SK-N-SH (cell line): ENCODE measurements at regions not wholly inside any gene's neighbourhood (a gene's known extent, or its start where the extent isn't known, plus 50 kb on each side); places are given as distances from the start of the nearest gene placed in this dataset.

ENCODE experiments used
- CTCF ChIA-PET: fragments of 300-600, 350-600 bp; formaldehyde crosslinking; extraction: SDS; loops from one replicate; lab custom pipeline; 2021; lab: Yijun Ruan, JAX
- POLR2A ChIA-PET: fragments of 350-600 bp; sonication (Branson Sonifier 250); formaldehyde crosslinking; extraction: SDS; loops from one replicate; lab custom pipeline; 2020; ENCODE audit warnings: antibody characterized with exemption, inconsistent platforms; lab: Yijun Ruan, JAX
- DNase-seq: peaks from one replicate; pipeline ENCODE4 v3.0.0; 2012
- H2AFZ ChIP-seq: fragments of 200-600 bp; sonication (generic); 2 replicates; pipeline ENCODE4 v1.8.1; 2016; ENCODE audit warnings: antibody characterized with exemption, mild to moderate bottlenecking, low read depth
- H3F3A ChIP-seq: fragments of 200-600 bp; sonication (generic); replicated peaks from 2 replicates; pipeline ENCODE3; 2016; ENCODE audit warnings: antibody characterized with exemption, mild to moderate bottlenecking; ENCODE audit not compliant: insufficient read depth
- H3K27ac ChIP-seq, 2 experiments: fragments of 200-500 bp in 1 of 2; fragments of 200-600 bp in 1 of 2; sonication (Bioruptor generic) in 1 of 2; sonication (generic), shearing (Covaris generic) in 1 of 2; 2 replicates each; pipeline versions ENCODE4 v1.5.1 to v1.6.1; 2014 to 2016; ENCODE audit warnings: low read depth in 2 of 2, inconsistent platforms in 1 of 2, low read length in 1 of 2, mild to moderate bottlenecking in 1 of 2, mixed read lengths in 1 of 2
- H3K27me3 ChIP-seq: fragments of 200-600 bp; sonication (generic), shearing (Covaris generic); 2 replicates; pipeline ENCODE4 v1.6.1; 2016; ENCODE audit warnings: mixed run types; ENCODE audit not compliant: insufficient read depth
- H3K36me3 ChIP-seq, 2 experiments: fragments of 200-500 bp in 1 of 2; fragments of 200-600 bp in 1 of 2; sonication (Bioruptor generic) in 1 of 2; sonication (generic) in 1 of 2; replicated peaks in 1 of 2; 2 replicates each; pipeline versions ENCODE3 to v1.5.1; 2014 to 2016; ENCODE audit warnings: low read length in 1 of 2, mild to moderate bottlenecking in 1 of 2; ENCODE audit not compliant: insufficient read depth in 2 of 2, control insufficient read depth in 1 of 2
- H3K4me1 ChIP-seq, 2 experiments: fragments of 200-500 bp in 1 of 2; fragments of 200-600 bp in 1 of 2; sonication (Bioruptor generic) in 1 of 2; sonication (generic), shearing (Covaris generic) in 1 of 2; 2 replicates each; pipeline versions ENCODE4 v1.5.1 to v1.6.1; 2014 to 2016; ENCODE audit warnings: low read depth in 1 of 2, low read length in 1 of 2, mixed run types in 1 of 2; ENCODE audit not compliant: insufficient read depth in 2 of 2, control insufficient read depth in 1 of 2
- H3K4me2 ChIP-seq: fragments of 200-600 bp; sonication (generic), shearing (Covaris generic); 2 replicates; pipeline ENCODE4 v1.6.1; 2017; ENCODE audit warnings: mixed run types
- H3K4me3 ChIP-seq, 2 experiments: fragments of 200-500 bp in 1 of 2; fragments of 200-600 bp in 1 of 2; sonication (Bioruptor generic) in 1 of 2; sonication (generic), shearing (Covaris generic) in 1 of 2; 2 replicates each; pipeline versions ENCODE4 v1.5.1 to v1.8.1; 2014 to 2016; ENCODE audit warnings: low read depth in 2 of 2, inconsistent platforms in 1 of 2, low read length in 1 of 2, mild to moderate bottlenecking in 1 of 2, mixed read lengths in 1 of 2, moderate library complexity in 1 of 2
- H3K79me2 ChIP-seq: fragments of 200-600 bp; sonication (generic); 2 replicates; pipeline ENCODE4 v1.8.1; 2017; ENCODE audit warnings: mild to moderate bottlenecking; ENCODE audit not compliant: insufficient read depth
- H3K9ac ChIP-seq: fragments of 200-600 bp; sonication (generic); 2 replicates; pipeline ENCODE4 v1.6.1; 2017; ENCODE audit warnings: mixed run types
- H3K9me2 ChIP-seq: fragments of 200-600 bp; sonication (generic); 2 replicates; pipeline ENCODE4 v1.6.1; 2017; ENCODE audit warnings: mixed run types
- H3K9me3 ChIP-seq: fragments of 200-600 bp; sonication (generic); 2 replicates; pipeline ENCODE4 v1.6.1; 2017; ENCODE audit warnings: mixed run types, mild to moderate bottlenecking, moderate library complexity
- H4K20me1 ChIP-seq: fragments of 200-600 bp; sonication (generic); 2 replicates; pipeline ENCODE4 v1.6.1; 2017; ENCODE audit warnings: mild to moderate bottlenecking, mixed run types; ENCODE audit not compliant: insufficient read depth
- CTCF ChIP-seq: fragments of 200-600 bp; sonication (generic); IDR thresholded peaks from 2 replicates; pipeline ENCODE4 v1.6.1; 2017; ENCODE audit warnings: antibody characterized with exemption, mild to moderate bottlenecking, moderate library complexity
- EP300 ChIP-seq, 2 experiments: IDR thresholded peaks; 2 replicates each; pipeline versions ENCODE4 v1.4.0 to v1.6.1; 2012; ENCODE audit warnings: borderline replicate concordance in 1 of 2, low read depth in 1 of 2, low read length in 1 of 2
- MXI1 ChIP-seq: IDR thresholded peaks from 2 replicates; pipeline ENCODE4 v1.6.1; 2012; ENCODE audit warnings: mild to moderate bottlenecking, low read depth, low read length, improper control_type of control experiment
- RAD21 ChIP-seq: IDR thresholded peaks from 2 replicates; pipeline ENCODE4 v1.6.1; 2012; ENCODE audit warnings: mild to moderate bottlenecking, low read length
- RCOR1 ChIP-seq: fragments of 150-350 bp; IDR thresholded peaks from 2 replicates; pipeline ENCODE4 v1.6.1; 2017; ENCODE audit warnings: antibody characterized with exemption, low read length
- TAF1 ChIP-seq: IDR thresholded peaks from 2 replicates; pipeline ENCODE4 v1.6.1; 2012; ENCODE audit warnings: low read depth, mild to moderate bottlenecking, low read length, moderate library complexity, borderline replicate concordance
- TEAD4 ChIP-seq: IDR thresholded peaks from 2 replicates; pipeline ENCODE4 v1.4.0; 2012; ENCODE audit warnings: mild to moderate bottlenecking, borderline replicate concordance; ENCODE audit not compliant: insufficient read depth
- USF1 ChIP-seq: IDR thresholded peaks from 2 replicates; pipeline ENCODE4 v1.4.0; 2012; ENCODE audit warnings: low read depth, borderline replicate concordance
- WGBS: methylation state at CpG from one replicate; pipeline ENCODE4 v1.1.6; 2017; ENCODE audit warnings: low lambda C conversion rate; 5-methylcytosine and 5-hydroxymethylcytosine counted together
- TF ChIP-seq, protein P1 (sequence below): IDR thresholded peaks from 2 replicates; pipeline ENCODE4 v1.6.1; 2012; ENCODE audit warnings: mild to moderate bottlenecking, low read depth, low read length, moderate library complexity

GRCh38 chr10:131676800-131677421 lies 223.9 kb upstream of the PPP2R2D start:
- DNase-seq = no peak
- POLR2A ChIA-PET = no interaction called here
- H2AFZ ChIP-seq = no peak overlapping the region
- TF ChIP-seq RCOR1 (no peak), EP300 (IDR thresholded peaks at IDR 0.05; ENCODE audit: borderline replicate concordance in 1 of 2, low read depth in 1 of 2, low read length in 1 of 2) (no peak)
- TF ChIP-seq, all 33 proteins: peak for 0
- H3K27ac ChIP-seq = no peak overlapping the region
- 55% methylated on average over 17 of the region's 19 CpGs for WGBS
- no peaks in the 10 kb centered on the region for H3K36me3 ChIP-seq
- no peak overlapping the region for H3K9ac ChIP-seq
- no peaks in the 10 kb centered on the region for H3K4me1 ChIP-seq
- H3K9me3 ChIP-seq = no peaks in the 10 kb centered on the region
- no peaks in the 10 kb centered on the region for H3K79me2 ChIP-seq
- CTCF ChIA-PET = no interaction called here
- no peaks in the 10 kb centered on the region for H3F3A ChIP-seq
- no peak overlapping the region for H3K4me2 ChIP-seq
- no peak overlapping the region for H3K4me3 ChIP-seq
- H3K9me2 ChIP-seq = no peaks in the 10 kb centered on the region
- H4K20me1 ChIP-seq = no peaks in the 10 kb centered on the region
- H3K27me3 ChIP-seq = no peaks in the 10 kb centered on the region

GRCh38 chr10:131677671-131678070 lies 223.1 kb upstream of the PPP2R2D start:
- DNase-seq = no peak
- TF ChIP-seq, protein P1, sequence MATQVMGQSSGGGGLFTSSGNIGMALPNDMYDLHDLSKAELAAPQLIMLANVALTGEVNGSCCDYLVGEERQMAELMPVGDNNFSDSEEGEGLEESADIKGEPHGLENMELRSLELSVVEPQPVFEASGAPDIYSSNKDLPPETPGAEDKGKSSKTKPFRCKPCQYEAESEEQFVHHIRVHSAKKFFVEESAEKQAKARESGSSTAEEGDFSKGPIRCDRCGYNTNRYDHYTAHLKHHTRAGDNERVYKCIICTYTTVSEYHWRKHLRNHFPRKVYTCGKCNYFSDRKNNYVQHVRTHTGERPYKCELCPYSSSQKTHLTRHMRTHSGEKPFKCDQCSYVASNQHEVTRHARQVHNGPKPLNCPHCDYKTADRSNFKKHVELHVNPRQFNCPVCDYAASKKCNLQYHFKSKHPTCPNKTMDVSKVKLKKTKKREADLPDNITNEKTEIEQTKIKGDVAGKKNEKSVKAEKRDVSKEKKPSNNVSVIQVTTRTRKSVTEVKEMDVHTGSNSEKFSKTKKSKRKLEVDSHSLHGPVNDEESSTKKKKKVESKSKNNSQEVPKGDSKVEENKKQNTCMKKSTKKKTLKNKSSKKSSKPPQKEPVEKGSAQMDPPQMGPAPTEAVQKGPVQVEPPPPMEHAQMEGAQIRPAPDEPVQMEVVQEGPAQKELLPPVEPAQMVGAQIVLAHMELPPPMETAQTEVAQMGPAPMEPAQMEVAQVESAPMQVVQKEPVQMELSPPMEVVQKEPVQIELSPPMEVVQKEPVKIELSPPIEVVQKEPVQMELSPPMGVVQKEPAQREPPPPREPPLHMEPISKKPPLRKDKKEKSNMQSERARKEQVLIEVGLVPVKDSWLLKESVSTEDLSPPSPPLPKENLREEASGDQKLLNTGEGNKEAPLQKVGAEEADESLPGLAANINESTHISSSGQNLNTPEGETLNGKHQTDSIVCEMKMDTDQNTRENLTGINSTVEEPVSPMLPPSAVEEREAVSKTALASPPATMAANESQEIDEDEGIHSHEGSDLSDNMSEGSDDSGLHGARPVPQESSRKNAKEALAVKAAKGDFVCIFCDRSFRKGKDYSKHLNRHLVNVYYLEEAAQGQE = no peak
- no peak for TF ChIP-seq RAD21
- no peak for TF ChIP-seq USF1
- TF ChIP-seq CTCF = no peak
- TF ChIP-seq TEAD4 = no peak
- no peak for TF ChIP-seq TAF1
- TF ChIP-seq MXI1 = no peak
- Histone ChIP-seq H3K36me3 (no peaks in the 10 kb centered on the region), H3K79me2 (no peaks in the 10 kb centered on the region), H3K4me3 (no peak overlapping the region), H3K27ac (no peak overlapping the region), H4K20me1 (no peaks in the 10 kb centered on the region), H3K4me2 (no peak overlapping the region), H2AFZ (no peak overlapping the region), H3K27me3 (no peaks in the 10 kb centered on the region), H3K9me2 (no peaks in the 10 kb centered on the region), H3K9me3 (no peaks in the 10 kb centered on the region), H3K4me1 (no peaks in the 10 kb centered on the region), H3K9ac (no peak overlapping the region), H3F3A (no peaks in the 10 kb centered on the region)
- CTCF ChIA-PET = no interaction called here
- 48% methylated on average over 7 of the region's 8 CpGs for WGBS
- POLR2A ChIA-PET = no interaction called here
